Brain pericyte (primary cell): ENCODE measurements at regions not wholly inside any gene's neighbourhood (a gene's known extent, or its start where the extent isn't known, plus 50 kb on each side); places are given as distances from the start of the nearest gene placed in this dataset.
"Not testable (repeated sequence)": the region's sequence is repeated elsewhere in the genome, so short reads cannot be mapped to it uniquely, and the experiment has no call there.

ENCODE experiments used
- DNase-seq: peaks from one replicate; pipeline ENCODE4 v3.0.0-alpha.2; 2012; ENCODE audit warnings: low read depth, low spot score

GRCh38 chr5:88092958-88093605 is 175.6 kb downstream of the TMEM161B start:
- DNase-seq: no peak

- DNase-seq: no peak
Measured at GRCh38 chr5:88092358-88092757, 176.3 kb downstream of the TMEM161B start.

GRCh38 chr5:88090506-88090905 is 178.1 kb downstream of the TMEM161B start:
- DNase-seq: no peak

GRCh38 chr5:88089719-88090390 is 178.8 kb downstream of the TMEM161B start:
- DNase-seq: no peak

- DNase-seq: no peak
Measured at GRCh38 chr5:88085462-88085861, 183.2 kb downstream of the TMEM161B start.

GRCh38 chr5:88081877-88082276 is 186.8 kb downstream of the TMEM161B start:
- no peak for DNase-seq

GRCh38 chr5:88063813-88064212 is 204.8 kb downstream of the TMEM161B start:
- DNase-seq: no peak

- no peak for DNase-seq
Measured at GRCh38 chr5:88060194-88060593, 208.5 kb downstream of the TMEM161B start.

- no peak for DNase-seq
Measured at GRCh38 chr5:88058625-88059024, 210.0 kb downstream of the TMEM161B start.

- not testable (repeated sequence) for DNase-seq
Measured at GRCh38 chr5:88052468-88052867, 216.2 kb downstream of the TMEM161B start.

GRCh38 chr5:88051148-88051547 is 217.5 kb downstream of the TMEM161B start:
- DNase-seq: no peak

- DNase-seq: no peak
Measured at GRCh38 chr5:88049737-88050136, 218.9 kb downstream of the TMEM161B start.

- DNase-seq: no peak
Measured at GRCh38 chr5:88049156-88049555, 219.5 kb downstream of the TMEM161B start.

- no peak for DNase-seq
Measured at GRCh38 chr5:88045931-88046461, 222.6 kb downstream of the TMEM161B start.

GRCh38 chr5:88045165-88045564 is 223.5 kb downstream of the TMEM161B start:
- no peak for DNase-seq

GRCh38 chr5:88034520-88034919 is 234.1 kb downstream of the TMEM161B start:
- DNase-seq: no peak

GRCh38 chr5:88033191-88033590 is 235.5 kb downstream of the TMEM161B start:
- no peak for DNase-seq

GRCh38 chr5:88029011-88029410 is 239.6 kb downstream of the TMEM161B start:
- no peak for DNase-seq

GRCh38 chr5:88021141-88021540 is 247.5 kb downstream of the TMEM161B start:
- DNase-seq: no peak

- DNase-seq: not testable (repeated sequence)
Measured at GRCh38 chr5:88014984-88015383, 253.7 kb downstream of the TMEM161B start.

- DNase-seq: no peak
Measured at GRCh38 chr5:88000877-88001276, 267.8 kb downstream of the TMEM161B start.

GRCh38 chr5:87997662-87998061 is 271.0 kb downstream of the TMEM161B start:
- DNase-seq: no peak

GRCh38 chr5:87966213-87966612 is 302.4 kb downstream of the TMEM161B start:
- DNase-seq: no peak
